CD14-positive monocyte (primary cell): ENCODE measurements at regions not wholly inside any gene's neighbourhood (a gene's known extent, or its start where the extent isn't known, plus 50 kb on each side); places are given as distances from the start of the nearest gene placed in this dataset.

Experiments used
- DNase-seq, 3 donors: peaks; one replicate each; pipeline ENCODE4 v3.0.0-alpha.2; 2011 to 2022
- H2AFZ ChIP-seq: 2 replicates; pipeline ENCODE4 v1.6.0; 2012; ENCODE audit warnings: mild to moderate bottlenecking, low read depth, low read length, inconsistent platforms; ENCODE audit not compliant: insufficient read depth, poor library complexity, severe bottlenecking
- H3K27ac ChIP-seq, 2 donors: 1 replicate in 1 of 2; 2 replicates in 1 of 2; pipeline ENCODE4 v1.5.1; 2012 to 2013; ENCODE audit warnings: low read length in 2 of 2, control low read depth in 1 of 2, inconsistent platforms in 1 of 2, low read depth in 1 of 2, mild to moderate bottlenecking in 1 of 2
- H3K27me3 ChIP-seq, 2 donors: one replicate each; pipeline versions ENCODE4 v1.6.0 to v1.6.1; 2011 to 2013; ENCODE audit warnings: low read length in 2 of 2; ENCODE audit not compliant: control insufficient read depth in 2 of 2, insufficient read depth in 2 of 2
- H3K36me3 ChIP-seq, 2 donors: replicated peaks in 1 of 2; 1 replicate in 1 of 2; 2 replicates in 1 of 2; pipeline versions ENCODE4 v1.5.1 to v1.6.1; 2012 to 2013; ENCODE audit warnings: low read length in 2 of 2, control low read depth in 1 of 2, inconsistent platforms in 1 of 2, mild to moderate bottlenecking in 1 of 2; ENCODE audit not compliant: insufficient read depth in 2 of 2, control insufficient read depth in 1 of 2
- H3K4me1 ChIP-seq, 2 donors: 1 replicate in 1 of 2; 2 replicates in 1 of 2; pipeline versions ENCODE4 v1.5.1 to v1.6.1; 2012 to 2013; ENCODE audit warnings: low read length in 2 of 2, control low read depth in 1 of 2, inconsistent platforms in 1 of 2, mild to moderate bottlenecking in 1 of 2, moderate library complexity in 1 of 2; ENCODE audit not compliant: insufficient read depth in 2 of 2, control insufficient read depth in 1 of 2
- H3K4me2 ChIP-seq: replicated peaks from 2 replicates; pipeline ENCODE3; 2012; ENCODE audit warnings: low read length, moderate library complexity, mild to moderate bottlenecking; ENCODE audit not compliant: poor library complexity, severe bottlenecking; ENCODE audit errors: extremely low read depth
- H3K4me3 ChIP-seq, 3 experiments: fragments of 200-600 bp in 1 of 3; sonication (generic) in 1 of 3; replicated peaks in 1 of 3; 1 replicate in 2 of 3; 2 replicates in 1 of 3; pipeline ENCODE4 v1.5.1; 2011 to 2013; ENCODE audit warnings: low read length in 3 of 3, mild to moderate bottlenecking in 3 of 3, control low read depth in 2 of 3, low read depth in 2 of 3, inconsistent platforms in 1 of 3, moderate library complexity in 1 of 3
- H3K79me2 ChIP-seq: 2 replicates; pipeline ENCODE4 v1.6.0; 2012; ENCODE audit warnings: mild to moderate bottlenecking, control low read depth, inconsistent platforms, low read length, moderate library complexity; ENCODE audit not compliant: insufficient read depth
- H3K9ac ChIP-seq: 2 replicates; pipeline ENCODE4 v1.6.0; 2017; ENCODE audit warnings: low read length, mild to moderate bottlenecking; ENCODE audit not compliant: insufficient read depth, poor library complexity, severe bottlenecking
- H3K9me3 ChIP-seq, 2 donors: replicated peaks in 1 of 2; 1 replicate in 1 of 2; 2 replicates in 1 of 2; pipeline versions ENCODE4 v1.5.1 to v1.6.1; 2012 to 2013; ENCODE audit warnings: low read length in 2 of 2, control low read depth in 1 of 2; ENCODE audit not compliant: control insufficient read depth in 1 of 2, insufficient read depth in 1 of 2
- H4K20me1 ChIP-seq: 2 replicates; pipeline ENCODE4 v1.6.0; 2012; ENCODE audit warnings: mild to moderate bottlenecking, low read length, control low read depth, moderate library complexity; ENCODE audit not compliant: insufficient read depth
- H3K27ac Mint-ChIP-seq, 7 donors: one replicate each; pipeline ENCODE4 v1.8.0; 2020; ENCODE audit warnings: mild to moderate bottlenecking in 7 of 7, mixed read lengths in 7 of 7, moderate library complexity in 6 of 7, inconsistent platforms in 2 of 7
- H3K27me3 Mint-ChIP-seq, 3 donors: one replicate each; pipeline ENCODE4 v1.8.0; 2021 to 2022; ENCODE audit warnings: low read depth in 3 of 3, mild to moderate bottlenecking in 3 of 3, mixed read lengths in 3 of 3, moderate library complexity in 3 of 3, inconsistent platforms in 1 of 3
- H3K36me3 Mint-ChIP-seq, 2 donors: one replicate each; pipeline ENCODE4 v1.8.0; 2020; ENCODE audit warnings: mixed read lengths in 2 of 2, inconsistent platforms in 1 of 2, mild to moderate bottlenecking in 1 of 2
- H3K4me1 Mint-ChIP-seq: one replicate; pipeline ENCODE4 v1.8.0; 2020; ENCODE audit warnings: mild to moderate bottlenecking, mixed read lengths
- H3K4me3 Mint-ChIP-seq, 2 donors: one replicate each; pipeline ENCODE4 v1.8.0; 2020; ENCODE audit warnings: mild to moderate bottlenecking in 2 of 2, mixed read lengths in 2 of 2, moderate library complexity in 1 of 2
- H3K9me3 Mint-ChIP-seq, 7 donors: one replicate each; pipeline ENCODE4 v1.8.0; 2020 to 2022; ENCODE audit warnings: mixed read lengths in 7 of 7, mild to moderate bottlenecking in 6 of 7, moderate library complexity in 6 of 7, inconsistent platforms in 2 of 7
- CTCF ChIP-seq: fragments of 200-600 bp; IDR thresholded peaks from one replicate; pipeline ENCODE4 v1.8.0; 2022; ENCODE audit warnings: antibody characterized with exemption, mild to moderate bottlenecking
- WGBS: methylation state at CpG from one replicate; pipeline ENCODE4 v1.1.5; 2013; ENCODE audit warnings: missing lambda C conversion rate; ENCODE audit not compliant: insufficient coverage; 5-methylcytosine and 5-hydroxymethylcytosine counted together
- intact Hi-C, 2 donors: fragments of 100-400 bp; cut with micrococcal nuclease; formaldehyde crosslinking; loops; one replicate each; pipeline versions ENCODE4 v1.15.0 to v1.15.1; 2023

DNA sequence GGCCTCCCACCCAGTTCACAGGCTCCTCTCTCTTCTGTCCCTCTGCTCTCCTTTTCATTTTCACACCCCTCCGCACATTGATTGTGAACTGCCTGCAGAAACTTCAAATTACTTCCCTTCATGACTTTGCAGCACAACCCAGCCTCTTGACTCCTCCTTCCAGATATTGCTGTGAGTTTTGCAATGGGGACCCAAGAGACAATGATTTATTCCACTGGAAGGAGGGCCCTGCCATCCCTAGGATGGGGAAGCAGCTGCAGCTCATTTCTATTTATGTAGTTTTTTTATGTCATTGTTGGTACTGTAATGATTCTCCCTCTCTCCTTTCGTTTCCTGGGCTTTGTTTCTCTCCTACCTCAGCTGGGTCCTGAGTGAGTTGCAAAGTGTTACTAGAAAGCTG is 364.9 kb downstream of the ICE1 start:
- Mint-ChIP-seq H3K4me3 (no peak overlapping the region), H3K9me3 (peaks cover 0 to 9% (median 4%) of the 10 kb centered on the region in 7 donors), H3K4me1 (no peaks in the 10 kb centered on the region), H3K27me3 (peaks cover 0 to 2% (median 0%) of the 10 kb centered on the region in 3 donors), H3K36me3 (no peaks in the 10 kb centered on the region), H3K27ac (no peak overlapping the region)
- no peak overlapping the region for H3K9ac ChIP-seq
- H2AFZ ChIP-seq: no peak overlapping the region
- H3K27me3 ChIP-seq: no peaks in the 10 kb centered on the region
- no peaks in the 10 kb centered on the region for H3K4me1 ChIP-seq
- H3K36me3 ChIP-seq: no peaks in the 10 kb centered on the region
- intact Hi-C loops: no loop called here
- H3K4me2 ChIP-seq: no peak overlapping the region
- no peaks in the 10 kb centered on the region for H4K20me1 ChIP-seq
- no peak overlapping the region for H3K4me3 ChIP-seq
- TF ChIP-seq CTCF: no peak
- DNase-seq: no peak
- H3K79me2 ChIP-seq: no peaks in the 10 kb centered on the region
- peaks cover 0 to 5% of the 10 kb centered on the region in 2 donors for H3K9me3 ChIP-seq
- WGBS: 100% methylated on average over 1 of the region's 2 CpGs
- no peak overlapping the region for H3K27ac ChIP-seq

DNA sequence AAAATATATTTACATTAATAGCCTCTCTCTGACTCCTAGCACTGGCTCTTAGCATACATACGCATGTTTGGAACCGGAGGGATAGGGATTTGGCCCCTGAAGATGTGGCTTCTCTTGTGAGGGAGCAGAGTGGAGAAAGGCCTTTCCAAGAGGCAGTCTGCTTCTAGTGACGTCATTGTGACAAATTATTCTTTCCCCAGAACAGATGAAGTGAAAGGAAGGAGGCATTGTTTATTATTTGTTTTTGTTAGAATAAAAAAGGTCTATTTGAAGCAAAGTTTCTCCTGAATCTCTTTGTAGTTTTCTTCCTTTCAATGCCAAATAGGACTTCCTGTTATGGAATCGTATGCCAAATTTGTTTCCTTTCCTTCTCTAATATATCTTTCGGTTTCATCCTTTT is 361.6 kb downstream of the ICE1 start:
- no peak overlapping the region for H3K27ac Mint-ChIP-seq
- no peaks in the 10 kb centered on the region for H3K36me3 Mint-ChIP-seq
- no CpG with 5 or more reads among the region's 5 CpGs for WGBS
- no peak overlapping the region for H3K27ac ChIP-seq
- peaks cover 0 to 2% (median 0%) of the 10 kb centered on the region in 3 donors for H3K27me3 Mint-ChIP-seq
- H3K4me3 Mint-ChIP-seq: no peak overlapping the region
- no peak overlapping the region for H3K9ac ChIP-seq
- peaks cover 0 to 9% (median 4%) of the 10 kb centered on the region in 7 donors for H3K9me3 Mint-ChIP-seq
- H3K4me1 ChIP-seq: no peaks in the 10 kb centered on the region
- no peaks in the 10 kb centered on the region for H3K4me1 Mint-ChIP-seq
- peaks cover 0 to 5% of the 10 kb centered on the region in 2 donors for H3K9me3 ChIP-seq
- DNase-seq: no peak
- H2AFZ ChIP-seq: no peak overlapping the region
- H4K20me1 ChIP-seq: no peaks in the 10 kb centered on the region
- TF ChIP-seq CTCF: no peak
- H3K36me3 ChIP-seq: no peaks in the 10 kb centered on the region
- H3K79me2 ChIP-seq: no peaks in the 10 kb centered on the region
- intact Hi-C loops: no loop called here
- no peak overlapping the region for H3K4me3 ChIP-seq
- H3K4me2 ChIP-seq: no peak overlapping the region
- no peaks in the 10 kb centered on the region for H3K27me3 ChIP-seq
